ENCODE measurements at regions not wholly inside any gene's neighbourhood (a gene's known extent, or its start where the extent isn't known, plus 50 kb on each side); places are given as distances from the start of the nearest gene placed in this dataset.

GRCh38 chr2:42902939-42903709, 110.7 kb upstream of the HAAO start:
- no peak overlapping the region for H3K4me3 ChIP-seq
- H3K4me1 ChIP-seq = peaks cover 21 to 31% (median 27%) of the 10 kb centered on the region in 4 donors
- DNase-seq = no peak
- H3K9me3 ChIP-seq = no peaks in the 10 kb centered on the region
- in situ Hi-C loops (cut with MboI; ENCODE audit: low pct_ligation_motif_present in 1 of 4, low pct_unique_long_range_greater_than_20kb in 1 of 4, low sequenced_read_pairs in 3 of 4) = no loop called here
- WGBS, 2 donors (ENCODE audit: low coverage in 1 of 2) = 92% methylated on average over 9 of the region's 9 CpGs; no CpG with 5 or more reads in 1 of the 2 donors
- intact Hi-C loops (cut with DNase I; ENCODE audit: low total_unique reads) = loop anchor here (5.0 kb wide), 1 partner anchor 341 kb away; no protein-coding TSS in a partner anchor
- H3K36me3 ChIP-seq = no peaks in the 10 kb centered on the region
- H3K27me3 ChIP-seq = no peaks in the 10 kb centered on the region
- H3K27ac ChIP-seq = peak overlapping the region in 1 of 4 donors; percentile 25
- TF ChIP-seq CTCF (IDR thresholded peaks at IDR 0.05) (no peak), POLR2AphosphoS5 (IDR thresholded peaks at IDR 0.05) (no peak)

DNA sequence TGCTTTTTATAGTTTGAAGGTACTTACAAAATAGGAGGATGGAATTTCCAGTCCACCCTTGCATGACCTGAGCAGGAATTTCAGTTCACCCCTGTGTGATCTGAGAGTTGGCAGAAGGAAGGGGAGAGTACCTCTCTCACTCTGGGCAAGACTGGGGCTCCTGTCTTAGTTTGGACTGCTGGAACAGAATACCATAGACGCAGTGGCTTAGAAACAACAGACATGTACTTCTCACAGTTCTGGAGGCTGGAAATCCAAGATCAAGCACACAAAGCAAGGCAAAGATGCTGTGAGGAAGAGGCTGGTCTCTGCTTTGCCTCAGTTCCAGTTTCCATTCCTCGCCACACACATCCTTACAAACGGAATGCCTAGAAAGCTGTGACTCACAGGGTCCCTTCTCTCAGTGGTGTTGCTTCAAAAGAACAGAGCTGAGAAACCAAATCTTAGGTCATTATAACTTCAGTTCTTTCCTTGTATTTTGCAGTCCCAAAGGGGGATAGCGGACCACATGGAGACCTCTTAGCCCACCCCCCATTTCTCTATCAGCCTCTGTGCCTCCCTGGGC, 108.8 kb upstream of the HAAO start:
- Histone ChIP-seq H3K27ac (peak overlapping the region in 3 of 4 donors; percentile 11 to 31 (median 18)), H3K9me3 (no peaks in the 10 kb centered on the region), H3K27me3 (no peaks in the 10 kb centered on the region), H3K36me3 (no peaks in the 10 kb centered on the region), H3K4me1 (peaks cover 7 to 11% (median 9%) of the 10 kb centered on the region in 4 donors), H3K4me3 (no peak overlapping the region)
- in situ Hi-C loops (cut with MboI; ENCODE audit: low pct_ligation_motif_present in 1 of 4, low pct_unique_long_range_greater_than_20kb in 1 of 4, low sequenced_read_pairs in 3 of 4) (no loop called here), intact Hi-C loops (cut with DNase I; ENCODE audit: low total_unique reads) (loop anchor here (5.0 kb wide), 1 partner anchor 339 kb away; no protein-coding TSS in a partner anchor)
- no peak for DNase-seq
- WGBS, 2 donors (ENCODE audit: low coverage in 1 of 2) = 50 to 72% methylated on average over 1 to 4 of the region's 4 CpGs
- TF ChIP-seq POLR2AphosphoS5 (IDR thresholded peaks at IDR 0.05) = no peak
- no peak for TF ChIP-seq CTCF (IDR thresholded peaks at IDR 0.05)
- TF ChIP-seq EP300 (IDR thresholded peaks at IDR 0.05; ENCODE audit: low read depth) = no peak
- TF ChIP-seq POLR2A (IDR thresholded peaks at IDR 0.05) = no peak

- in situ Hi-C loops (cut with MboI; ENCODE audit: low pct_ligation_motif_present in 1 of 4, low pct_unique_long_range_greater_than_20kb in 1 of 4, low sequenced_read_pairs in 3 of 4) = no loop called here
- intact Hi-C loops (cut with DNase I; ENCODE audit: low total_unique reads) = loop anchor here (5.0 kb wide), 1 partner anchor 338 kb away; no protein-coding TSS in a partner anchor
- no peak overlapping the region for H3K27ac ChIP-seq
- DNase-seq = no peak
- peaks cover under 1 to 3% (median 2%) of the 10 kb centered on the region in 4 donors for H3K4me1 ChIP-seq
- no peak overlapping the region for H3K4me3 ChIP-seq
- H3K27me3 ChIP-seq = no peaks in the 10 kb centered on the region
- 77 to 79% methylated on average over 4 to 5 of the region's 5 CpGs for WGBS, 2 donors (ENCODE audit: low coverage in 1 of 2)
- H3K36me3 ChIP-seq = no peaks in the 10 kb centered on the region
- TF ChIP-seq POLR2A (IDR thresholded peaks at IDR 0.05) (no peak), POLR2AphosphoS5 (IDR thresholded peaks at IDR 0.05) (no peak), EP300 (IDR thresholded peaks at IDR 0.05; ENCODE audit: low read depth) (no peak), CTCF (IDR thresholded peaks at IDR 0.05) (no peak)
- no peaks in the 10 kb centered on the region for H3K9me3 ChIP-seq
These were observed 108.0 kb upstream of the HAAO start for GRCh38 chr2:42900289-42900891.

DNA sequence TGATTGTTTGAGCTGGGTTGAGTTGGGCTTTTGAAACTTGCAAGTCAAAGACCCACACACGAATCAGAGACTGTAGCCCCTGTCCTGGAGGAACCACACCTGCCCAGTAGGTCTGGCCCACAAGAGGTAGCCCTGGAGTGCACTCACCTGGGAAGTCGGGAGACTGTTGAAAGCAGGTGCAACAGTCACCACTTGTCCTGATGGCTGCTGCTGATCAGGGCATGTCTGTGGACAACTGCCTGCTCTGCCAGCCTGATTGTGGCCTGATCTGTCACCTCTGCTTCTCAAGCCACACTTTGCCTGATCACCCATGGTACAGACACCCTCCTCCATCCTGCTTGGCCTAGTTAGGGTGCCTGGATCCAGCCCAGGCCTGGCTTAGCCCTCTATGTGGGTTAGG, 105.0 kb upstream of the HAAO start:
- Histone ChIP-seq H3K4me1 (no peaks in the 10 kb centered on the region), H3K4me3 (no peak overlapping the region), H3K27me3 (no peaks in the 10 kb centered on the region), H3K9me3 (no peaks in the 10 kb centered on the region), H3K36me3 (no peaks in the 10 kb centered on the region), H3K27ac (no peak overlapping the region)
- in situ Hi-C loops (cut with MboI; ENCODE audit: low pct_ligation_motif_present in 1 of 4, low pct_unique_long_range_greater_than_20kb in 1 of 4, low sequenced_read_pairs in 3 of 4) = no loop called here
- 79% methylated on average over 2 of the region's 2 CpGs; no CpG with 5 or more reads in 1 of the 2 donors for WGBS, 2 donors (ENCODE audit: low coverage in 1 of 2)
- no peak for DNase-seq
- intact Hi-C loops (cut with DNase I; ENCODE audit: low total_unique reads) = no loop called here
- TF ChIP-seq POLR2AphosphoS5 (IDR thresholded peaks at IDR 0.05) = no peak

All from transverse colon (tissue), 4 donors.